GM18507 (cell line): ENCODE measurements at regions not wholly inside any gene's neighbourhood (a gene's known extent, or its start where the extent isn't known, plus 50 kb on each side); places are given as distances from the start of the nearest gene placed in this dataset.

Experiments used
- DNase-seq: peaks from one replicate; pipeline ENCODE4 v3.0.0; 2011; ENCODE audit warnings: low read depth; ENCODE audit not compliant: insufficient read length; ENCODE audit errors: extremely low spot score
- FAIRE-seq: peaks from 2 replicates; lab custom pipeline; 2011; peaks lifted over from hg19 to GRCh38; lab: Jason Lieb, UNC

GRCh38 chr11:106321601-106322000 lies 244.1 kb downstream of the AASDHPPT start:
- no peak for DNase-seq
- no peak for FAIRE-seq

- FAIRE-seq (no peak), DNase-seq (no peak)
These were observed 244.6 kb downstream of the AASDHPPT start for GRCh38 chr11:106322106-106322505.

- FAIRE-seq, result no peak
- DNase-seq, result no peak
These were observed 248.6 kb downstream of the AASDHPPT start for GRCh38 chr11:106326087-106326486.

GRCh38 chr11:106327134-106327533 lies 249.7 kb downstream of the AASDHPPT start:
- DNase-seq (no peak), FAIRE-seq (no peak)

- no peak for FAIRE-seq
- no peak for DNase-seq
These were observed 250.2 kb downstream of the AASDHPPT start for GRCh38 chr11:106327637-106328036.

GRCh38 chr11:106329273-106330018 lies 252.0 kb downstream of the AASDHPPT start:
- DNase-seq (no peak), FAIRE-seq (no peak)

- DNase-seq (no peak), FAIRE-seq (no peak)
These were observed 253.7 kb downstream of the AASDHPPT start for GRCh38 chr11:106331176-106331575.

- DNase-seq (no peak), FAIRE-seq (no peak)
These were observed 256.2 kb downstream of the AASDHPPT start for GRCh38 chr11:106333678-106334077.

GRCh38 chr11:106344394-106344793 lies 266.9 kb downstream of the AASDHPPT start:
- FAIRE-seq (no peak), DNase-seq (no peak)

- FAIRE-seq (no peak), DNase-seq (no peak)
These were observed 267.5 kb downstream of the AASDHPPT start for GRCh38 chr11:106344966-106345365.

- no peak for FAIRE-seq
These were observed 275.6 kb downstream of the AASDHPPT start for GRCh38 chr11:106353031-106353430.

GRCh38 chr11:106369224-106369623 lies 291.8 kb downstream of the AASDHPPT start:
- FAIRE-seq (no peak), DNase-seq (no peak)

More at GRCh38 chr11:106353031-106353430, 275.6 kb downstream of the AASDHPPT start:
- no peak for DNase-seq

GRCh38 chr11:106378513-106379179 lies 301.2 kb downstream of the AASDHPPT start:
- no peak for FAIRE-seq
- DNase-seq, result no peak

- DNase-seq (no peak), FAIRE-seq (no peak)
These were observed 301.8 kb downstream of the AASDHPPT start for GRCh38 chr11:106379265-106379664.

GRCh38 chr11:106379712-106380111 lies 302.2 kb downstream of the AASDHPPT start:
- DNase-seq (no peak), FAIRE-seq (no peak)

- no peak for FAIRE-seq
- no peak for DNase-seq
These were observed 304.4 kb downstream of the AASDHPPT start for GRCh38 chr11:106381895-106382294.

- FAIRE-seq, result no peak
- DNase-seq, result no peak
These were observed 307.0 kb downstream of the AASDHPPT start for GRCh38 chr11:106384429-106384828.

- FAIRE-seq (no peak), DNase-seq (no peak)
These were observed 309.1 kb downstream of the AASDHPPT start for GRCh38 chr11:106386519-106386918.

- FAIRE-seq (no peak), DNase-seq (no peak)
These were observed 311.6 kb downstream of the AASDHPPT start for GRCh38 chr11:106389101-106389500.

GRCh38 chr11:106390078-106390477 lies 312.6 kb downstream of the AASDHPPT start:
- DNase-seq (no peak), FAIRE-seq (no peak)

- DNase-seq, result no peak
- FAIRE-seq, result no peak
These were observed 314.4 kb downstream of the AASDHPPT start for GRCh38 chr11:106391771-106392420.
